Trophoblast cell (in vitro differentiated cells and primary cell): ENCODE measurements at regions not wholly inside any gene's neighbourhood (a gene's known extent, or its start where the extent isn't known, plus 50 kb on each side); places are given as distances from the start of the nearest gene placed in this dataset.

Source experiments
- DNase-seq, 2 donors: peaks; one replicate each; pipeline ENCODE4 v3.0.0-alpha.2; 2016
- H2AFZ ChIP-seq: 2 replicates; pipeline ENCODE4 v1.6.1; 2013; ENCODE audit warnings: low read length, moderate library complexity, mild to moderate bottlenecking; ENCODE audit not compliant: insufficient read depth, poor library complexity
- H2AK5ac ChIP-seq: 2 replicates; pipeline ENCODE4 v1.6.1; 2013; ENCODE audit warnings: mild to moderate bottlenecking, low read length
- H2BK120ac ChIP-seq: 2 replicates; pipeline ENCODE4 v1.6.1; 2013; ENCODE audit warnings: low read length, mild to moderate bottlenecking, moderate library complexity; ENCODE audit not compliant: insufficient read depth, poor library complexity
- H2BK12ac ChIP-seq: 2 replicates; pipeline ENCODE4 v1.6.1; 2013; ENCODE audit warnings: mild to moderate bottlenecking, low read length, moderate library complexity
- H2BK5ac ChIP-seq: 2 replicates; pipeline ENCODE4 v1.6.1; 2013; ENCODE audit warnings: low read length, low read depth, moderate library complexity, mild to moderate bottlenecking; ENCODE audit not compliant: poor library complexity
- H3K14ac ChIP-seq: 2 replicates; pipeline ENCODE4 v1.6.1; 2013; ENCODE audit warnings: mild to moderate bottlenecking, low read length
- H3K18ac ChIP-seq: 2 replicates; pipeline ENCODE4 v1.6.1; 2013; ENCODE audit warnings: mild to moderate bottlenecking, low read length
- H3K23ac ChIP-seq: 2 replicates; pipeline ENCODE4 v1.6.1; 2013; ENCODE audit warnings: low read length
- H3K27ac ChIP-seq: 2 replicates; pipeline ENCODE4 v1.5.1; 2013; ENCODE audit warnings: low read depth, mild to moderate bottlenecking, inconsistent platforms, low read length, moderate library complexity
- H3K27me3 ChIP-seq: 2 replicates; pipeline ENCODE4 v1.6.1; 2013; ENCODE audit warnings: inconsistent platforms, mild to moderate bottlenecking, low read length, moderate library complexity; ENCODE audit not compliant: insufficient read depth
- H3K36me3 ChIP-seq, 2 experiments: 1 replicate in 1 of 2; 2 replicates in 1 of 2; pipeline ENCODE4 v1.6.1; 2013; ENCODE audit warnings: low read length in 2 of 2, mild to moderate bottlenecking in 2 of 2, moderate library complexity in 1 of 2; ENCODE audit not compliant: insufficient read depth in 2 of 2, control insufficient read depth in 1 of 2
- H3K4ac ChIP-seq: 2 replicates; pipeline ENCODE4 v1.6.1; 2013; ENCODE audit warnings: low read depth, mild to moderate bottlenecking, low read length, moderate library complexity
- H3K4me1 ChIP-seq, 2 experiments: 1 replicate in 1 of 2; 2 replicates in 1 of 2; pipeline ENCODE4 v1.6.1; 2013; ENCODE audit warnings: low read length in 2 of 2, mild to moderate bottlenecking in 2 of 2, moderate library complexity in 1 of 2; ENCODE audit not compliant: insufficient read depth in 2 of 2, control insufficient read depth in 1 of 2
- H3K4me2 ChIP-seq: 2 replicates; pipeline ENCODE4 v1.6.1; 2013; ENCODE audit warnings: inconsistent platforms, mild to moderate bottlenecking, low read length, moderate library complexity
- H3K4me3 ChIP-seq: 2 replicates; pipeline ENCODE4 v1.5.1; 2013; ENCODE audit warnings: mild to moderate bottlenecking, low read depth, low read length, inconsistent platforms
- H3K79me1 ChIP-seq: one replicate; pipeline ENCODE4 v1.6.1; 2013; ENCODE audit warnings: low read length
- H3K79me2 ChIP-seq: 2 replicates; pipeline ENCODE4 v1.6.1; 2013; ENCODE audit warnings: low read length, mild to moderate bottlenecking; ENCODE audit not compliant: control insufficient read depth, insufficient read depth, poor library complexity
- H3K9ac ChIP-seq: 2 replicates; pipeline ENCODE4 v1.6.1; 2013; ENCODE audit warnings: mild to moderate bottlenecking, low read length
- H3K9me3 ChIP-seq: 2 replicates; pipeline ENCODE4 v1.6.1; 2013; ENCODE audit warnings: low read depth, mild to moderate bottlenecking, control low read depth, inconsistent platforms, low read length; ENCODE audit not compliant: insufficient read depth
- H4K12ac ChIP-seq: 2 replicates; pipeline ENCODE4 v1.6.1; 2013; ENCODE audit warnings: low read depth, mild to moderate bottlenecking, low read length, moderate library complexity
- H4K8ac ChIP-seq: 2 replicates; pipeline ENCODE4 v1.6.1; 2013; ENCODE audit warnings: low read depth, mild to moderate bottlenecking, low read length, moderate library complexity
- H4K91ac ChIP-seq: one replicate; pipeline ENCODE4 v1.6.1; 2013; ENCODE audit warnings: low read depth, mild to moderate bottlenecking, low read length, moderate library complexity
- WGBS: extraction: QIAGEN DNeasy Blood & Tissue Kit; methylation state at CpG from one replicate; pipeline ENCODE4 v1.1.7; 2013; ENCODE audit warnings: missing lambda C conversion rate; ENCODE audit not compliant: insufficient read length, insufficient coverage; ENCODE audit errors: extremely low coverage; 5-methylcytosine and 5-hydroxymethylcytosine counted together

GRCh38 chr7:13016036-13016581 is 328.7 kb downstream of the ARL4A start:
- Histone ChIP-seq H2AFZ (no peak overlapping the region), H3K27me3 (no peaks in the 10 kb centered on the region), H3K9ac (no peak overlapping the region), H2BK120ac (no peak overlapping the region), H4K8ac (no peak overlapping the region), H3K4me1 (peaks cover 0 to 4% of the 10 kb centered on the region in 2 experiments), H3K27ac (no peak overlapping the region), H3K23ac (no peak overlapping the region), H3K4me3 (no peak overlapping the region), H3K4me2 (no peak overlapping the region), H3K18ac (no peak overlapping the region), H2BK12ac (peak overlapping the region; percentile 32), H3K79me2 (no peaks in the 10 kb centered on the region), H3K36me3 (no peaks in the 10 kb centered on the region), H2AK5ac (peak overlapping the region; percentile 30), H4K91ac (peak overlapping the region; percentile 78), H3K4ac (no peak overlapping the region), H4K12ac (no peak overlapping the region), H3K14ac (peak overlapping the region; percentile 7), H3K79me1 (peaks cover 4% of the 10 kb centered on the region), H3K9me3 (no peaks in the 10 kb centered on the region), H2BK5ac (no peak overlapping the region)
- no CpG with 5 or more reads among the region's 11 CpGs for WGBS
- no peak for DNase-seq

- no peak overlapping the region for H4K8ac ChIP-seq
- H3K14ac ChIP-seq: no peak overlapping the region
- H4K91ac ChIP-seq: peak overlapping the region; percentile 78
- no peak overlapping the region for H3K4me3 ChIP-seq
- no peak overlapping the region for H3K9ac ChIP-seq
- H3K4ac ChIP-seq: no peak overlapping the region
- no peak overlapping the region for H2AFZ ChIP-seq
- no peak overlapping the region for H3K4me2 ChIP-seq
- no peak overlapping the region for H4K12ac ChIP-seq
- no peak overlapping the region for H3K23ac ChIP-seq
- H3K9me3 ChIP-seq: no peaks in the 10 kb centered on the region
- no peak for DNase-seq
- H3K79me1 ChIP-seq: peaks cover 4% of the 10 kb centered on the region
- peak overlapping the region; percentile 68 for H2BK5ac ChIP-seq
- H3K18ac ChIP-seq: no peak overlapping the region
- peak overlapping the region; percentile 92 for H2BK12ac ChIP-seq
- peak overlapping the region; percentile 69 for H2BK120ac ChIP-seq
- no peak overlapping the region for H2AK5ac ChIP-seq
- no peaks in the 10 kb centered on the region for H3K27me3 ChIP-seq
- no peaks in the 10 kb centered on the region for H3K79me2 ChIP-seq
- no CpG with 5 or more reads among the region's 9 CpGs for WGBS
- no peaks in the 10 kb centered on the region for H3K36me3 ChIP-seq
- H3K27ac ChIP-seq: peak overlapping the region; percentile 79
- H3K4me1 ChIP-seq: peaks cover 0 to 4% of the 10 kb centered on the region in 2 experiments
These were observed 329.3 kb downstream of the ARL4A start for GRCh38 chr7:13016592-13017332.

- no peaks in the 10 kb centered on the region for H3K79me2 ChIP-seq
- H3K27me3 ChIP-seq: no peaks in the 10 kb centered on the region
- no peaks in the 10 kb centered on the region for H3K36me3 ChIP-seq
- H4K12ac ChIP-seq: no peak overlapping the region
- DNase-seq: no peak
- no peak overlapping the region for H2AK5ac ChIP-seq
- no peak overlapping the region for H2BK5ac ChIP-seq
- peak overlapping the region; percentile 39 for H3K4me2 ChIP-seq
- H3K27ac ChIP-seq: peak overlapping the region; percentile 79
- H2AFZ ChIP-seq: no peak overlapping the region
- H4K8ac ChIP-seq: no peak overlapping the region
- no peak overlapping the region for H3K4ac ChIP-seq
- peaks cover 4% of the 10 kb centered on the region for H3K79me1 ChIP-seq
- no CpG with 5 or more reads among the region's 4 CpGs for WGBS
- H3K9ac ChIP-seq: no peak overlapping the region
- no peak overlapping the region for H3K14ac ChIP-seq
- no peak overlapping the region for H2BK12ac ChIP-seq
- no peak overlapping the region for H4K91ac ChIP-seq
- no peak overlapping the region for H3K23ac ChIP-seq
- no peak overlapping the region for H3K4me3 ChIP-seq
- H2BK120ac ChIP-seq: no peak overlapping the region
- peaks cover 0 to 4% of the 10 kb centered on the region in 2 experiments for H3K4me1 ChIP-seq
- H3K9me3 ChIP-seq: no peaks in the 10 kb centered on the region
- no peak overlapping the region for H3K18ac ChIP-seq
These were observed 330.0 kb downstream of the ARL4A start for GRCh38 chr7:13017333-13017857.

- Histone ChIP-seq H3K18ac (no peak overlapping the region), H3K9me3 (no peaks in the 10 kb centered on the region), H3K4ac (no peak overlapping the region), H3K9ac (no peak overlapping the region), H4K91ac (no peak overlapping the region), H2BK5ac (no peak overlapping the region), H3K4me2 (peak overlapping the region; percentile 39), H3K14ac (no peak overlapping the region), H3K79me2 (no peaks in the 10 kb centered on the region), H2AFZ (no peak overlapping the region), H3K27ac (peak overlapping the region; percentile 79), H3K4me3 (no peak overlapping the region), H2BK120ac (no peak overlapping the region), H3K79me1 (peaks cover 4% of the 10 kb centered on the region), H3K27me3 (no peaks in the 10 kb centered on the region), H4K8ac (no peak overlapping the region), H4K12ac (no peak overlapping the region), H2BK12ac (no peak overlapping the region), H2AK5ac (no peak overlapping the region), H3K36me3 (no peaks in the 10 kb centered on the region), H3K23ac (no peak overlapping the region), H3K4me1 (peaks cover 0 to 4% of the 10 kb centered on the region in 2 experiments)
- DNase-seq: no peak
These were observed 330.4 kb downstream of the ARL4A start for GRCh38 chr7:13017881-13018280.
